ENCODE measurements at regions not wholly inside any gene's neighbourhood (a gene's known extent, or its start where the extent isn't known, plus 50 kb on each side); places are given as distances from the start of the nearest gene placed in this dataset.

- Histone ChIP-seq H3K79me2 (ENCODE audit: insufficient read depth, low read length) (no peaks in the 10 kb centered on the region), H3K23me2 (ENCODE audit: insufficient read length, low read depth, low read length, poor library complexity, severe bottlenecking) (no peaks in the 10 kb centered on the region), H3K23ac (ENCODE audit: insufficient read length, low read depth, low read length) (no peak overlapping the region), H4K20me1 (ENCODE audit: control insufficient read depth, insufficient read depth, insufficient read length) (no peaks in the 10 kb centered on the region), H2BK15ac (ENCODE audit: low read depth, low read length) (no peak overlapping the region), H3K56ac (ENCODE audit: insufficient read length, low read depth, low read length) (no peak overlapping the region), H3K14ac (ENCODE audit: insufficient read depth, low read length) (no peak overlapping the region), H4K8ac (replicated peaks; ENCODE audit: insufficient read length, low read depth, low read length) (no peak overlapping the region), H2BK5ac (ENCODE audit: insufficient read length, low read length) (no peak overlapping the region), H3K27ac (ENCODE audit: insufficient read length, low read depth, low read length) (no peak overlapping the region), H3K9me3 (ENCODE audit: control insufficient read depth, low read depth, low read length) (no peaks in the 10 kb centered on the region), H3K4me1 (ENCODE audit: insufficient read depth, low read length) (no peaks in the 10 kb centered on the region), H2AK5ac (ENCODE audit: insufficient read length, low read length) (no peak overlapping the region), H2BK12ac (ENCODE audit: insufficient read length, low read depth, low read length) (no peak overlapping the region), H3K9ac (ENCODE audit: extremely low read depth, insufficient read length, low read length) (no peak overlapping the region), H2BK120ac (ENCODE audit: low read depth, low read length, poor library complexity, severe bottlenecking) (no peak overlapping the region), H4K5ac (ENCODE audit: insufficient read length, low read depth, low read length) (no peak overlapping the region), H3K79me1 (ENCODE audit: insufficient read depth, low read depth, low read length, poor library complexity, severe bottlenecking) (no peaks in the 10 kb centered on the region), H3K27me3 (ENCODE audit: insufficient read depth, low read length) (no peaks in the 10 kb centered on the region), H2AFZ (ENCODE audit: low read length) (no peak overlapping the region), H3K4ac (ENCODE audit: low read depth, low read length) (no peak overlapping the region), H3T11ph (ENCODE audit: low read length) (no peak overlapping the region), H2BK20ac (ENCODE audit: low read depth, low read length, poor library complexity, severe bottlenecking) (no peak overlapping the region), H3K18ac (ENCODE audit: insufficient read length, low read depth, low read length) (no peak overlapping the region), H4K91ac (ENCODE audit: insufficient read length, low read depth, low read length) (no peak overlapping the region), H3K4me2 (ENCODE audit: insufficient read depth, insufficient read length, low read length) (no peak overlapping the region)
- Mint-ChIP-seq H3K27me3 (ENCODE audit: low read depth) (no peaks in the 10 kb centered on the region; the same call in none of the 2 replicates), H3K9me3 (no peaks in the 10 kb centered on the region; a peak in 1 of 5 replicates), H3K27ac (no peak overlapping the region), H3K36me3 (ENCODE audit: insufficient read depth in 1 of 3, low read depth in 3 of 3) (no peaks in the 10 kb centered on the region), H3K4me3 (no peak overlapping the region), H3K4me1 (peaks cover 5 to 40% of the 10 kb centered on the region in 2 experiments; a peak in 3 of 4 replicates)
- TF ChIP-seq CTCF (conservative IDR thresholded peaks at IDR 0.05) = peak; percentile 57
- no peak for DNase-seq
- no CpG with 5 or more reads among the region's 57 CpGs for WGBS (ENCODE audit: extremely low coverage, insufficient read length, low lambda C conversion rate)
These were observed 79.7 kb downstream of the FOXL3 start for GRCh38 chr7:369476-370258.
